Neural progenitor cell (in vitro differentiated cells): ENCODE measurements at regions not wholly inside any gene's neighbourhood (a gene's known extent, or its start where the extent isn't known, plus 50 kb on each side); places are given as distances from the start of the nearest gene placed in this dataset.

Experiments
- EZH2 ChIP-seq: fragments of 200-600 bp; sonication (generic); IDR thresholded peaks from 2 replicates; pipeline ENCODE4 v1.6.1; 2017; ENCODE audit warnings: antibody characterized with exemption, mild to moderate bottlenecking, moderate library complexity
- TF ChIP-seq, protein P1 (sequence below): fragments of 200-600 bp; sonication (generic); IDR thresholded peaks from 2 replicates; pipeline ENCODE4 v1.5.1; 2017; ENCODE audit warnings: antibody characterized with exemption, mild to moderate bottlenecking

GRCh38 chr13:99806671-99807070 lies 164.9 kb downstream of the ZIC5 start:
- TF ChIP-seq, protein P1, sequence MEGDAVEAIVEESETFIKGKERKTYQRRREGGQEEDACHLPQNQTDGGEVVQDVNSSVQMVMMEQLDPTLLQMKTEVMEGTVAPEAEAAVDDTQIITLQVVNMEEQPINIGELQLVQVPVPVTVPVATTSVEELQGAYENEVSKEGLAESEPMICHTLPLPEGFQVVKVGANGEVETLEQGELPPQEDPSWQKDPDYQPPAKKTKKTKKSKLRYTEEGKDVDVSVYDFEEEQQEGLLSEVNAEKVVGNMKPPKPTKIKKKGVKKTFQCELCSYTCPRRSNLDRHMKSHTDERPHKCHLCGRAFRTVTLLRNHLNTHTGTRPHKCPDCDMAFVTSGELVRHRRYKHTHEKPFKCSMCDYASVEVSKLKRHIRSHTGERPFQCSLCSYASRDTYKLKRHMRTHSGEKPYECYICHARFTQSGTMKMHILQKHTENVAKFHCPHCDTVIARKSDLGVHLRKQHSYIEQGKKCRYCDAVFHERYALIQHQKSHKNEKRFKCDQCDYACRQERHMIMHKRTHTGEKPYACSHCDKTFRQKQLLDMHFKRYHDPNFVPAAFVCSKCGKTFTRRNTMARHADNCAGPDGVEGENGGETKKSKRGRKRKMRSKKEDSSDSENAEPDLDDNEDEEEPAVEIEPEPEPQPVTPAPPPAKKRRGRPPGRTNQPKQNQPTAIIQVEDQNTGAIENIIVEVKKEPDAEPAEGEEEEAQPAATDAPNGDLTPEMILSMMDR = no peak
- TF ChIP-seq EZH2 = no peak
